Activated T-helper 1 cell treated with anti-CD3 and anti-CD28 coated beads, Interleukin-2, amount 50 U/mL, for 16 hours (primary cell): ENCODE measurements at regions not wholly inside any gene's neighbourhood (a gene's known extent, or its start where the extent isn't known, plus 50 kb on each side); places are given as distances from the start of the nearest gene placed in this dataset.
A peak's percentile ranks its signal among the peaks of the same experiment; 100 is the strongest.
"Not testable (repeated sequence)": the region's sequence is repeated elsewhere in the genome, so short reads cannot be mapped to it uniquely, and the experiment has no call there.

Experiments
- DNase-seq, 2 donors: peaks; one replicate each; pipeline ENCODE4 v3.0.0-alpha.2; 2020; ENCODE audit warnings: low read depth in 1 of 2, low spot score in 1 of 2

- no peak for DNase-seq
Observed at GRCh38 chr3:56927855-56928254, 126.1 kb upstream of the ARHGEF3 start.

DNA sequence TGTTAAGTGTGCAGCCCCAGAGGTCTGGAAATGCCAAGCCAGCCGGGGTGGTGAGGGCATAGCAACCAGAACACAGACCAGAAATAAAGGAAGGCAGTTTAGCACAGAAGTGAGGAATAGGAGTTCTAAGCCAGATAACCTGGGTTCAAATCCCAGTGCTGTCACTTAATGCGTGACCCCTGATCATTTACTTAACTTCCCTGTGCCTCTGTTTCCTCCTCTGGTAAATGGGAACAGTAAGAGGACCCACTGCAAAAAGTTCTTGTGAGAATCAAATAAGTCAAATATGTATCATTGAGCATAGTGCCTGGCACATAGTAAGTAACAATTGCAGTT is 125.2 kb upstream of the ARHGEF3 start:
- no peak for DNase-seq

DNA sequence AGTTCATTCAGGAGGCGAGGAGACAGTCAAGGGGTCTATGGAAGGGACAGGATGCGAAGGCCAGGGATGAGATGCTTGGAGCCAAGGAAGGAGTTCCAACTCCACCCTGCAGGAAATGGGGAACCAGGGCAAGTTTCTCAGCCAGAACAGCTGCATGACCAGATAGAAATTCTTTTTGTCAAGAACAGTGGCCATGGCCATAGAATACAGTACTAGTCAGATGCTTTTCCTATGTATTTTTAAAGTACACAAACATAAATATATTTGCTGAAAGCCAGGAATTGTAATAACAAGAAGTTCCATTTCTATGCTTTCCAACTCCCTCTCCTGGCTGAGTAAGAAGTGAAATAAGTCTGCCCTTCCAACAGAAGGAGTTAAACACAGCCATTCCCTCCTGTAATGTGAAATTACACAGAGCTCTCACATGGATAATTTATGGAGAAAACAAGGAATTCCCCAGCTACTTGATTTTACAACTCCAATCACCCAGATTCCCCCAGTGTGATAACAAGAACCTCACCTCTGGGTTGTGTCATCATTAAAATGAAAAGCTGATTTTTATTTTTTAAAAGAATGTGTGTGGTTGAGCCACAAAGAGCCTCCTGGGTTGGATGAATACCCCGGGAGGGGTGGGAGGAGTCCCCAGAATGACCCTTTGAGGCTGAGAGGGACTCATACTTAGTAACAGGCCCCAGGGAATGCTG is 124.6 kb upstream of the ARHGEF3 start:
- DNase-seq: no peak

DNA sequence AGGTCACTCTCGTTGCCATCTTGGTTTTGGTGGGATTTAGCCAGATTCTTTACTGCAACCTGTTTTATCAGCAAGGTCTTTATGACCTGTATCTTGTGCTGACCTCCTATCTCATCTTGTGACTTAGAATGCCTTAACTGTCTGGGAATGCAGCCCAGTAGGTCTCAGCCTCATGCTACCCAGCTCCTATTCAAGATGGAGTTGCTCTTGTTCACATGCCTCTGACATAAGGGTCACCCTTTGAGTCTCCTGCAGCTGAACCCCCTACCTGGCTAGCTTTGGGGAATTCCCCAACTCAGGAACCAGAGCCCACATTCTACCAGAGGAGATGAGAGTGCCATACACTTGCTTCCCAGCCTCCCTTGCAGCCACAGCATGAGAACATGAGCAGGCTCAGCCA is 123.0 kb upstream of the ARHGEF3 start:
- DNase-seq: not testable (repeated sequence)

GRCh38 chr3:56923526-56924224 is 121.9 kb upstream of the ARHGEF3 start:
- no peak for DNase-seq

GRCh38 chr3:56921573-56922453 is 120.1 kb upstream of the ARHGEF3 start:
- no peak for DNase-seq

GRCh38 chr3:56919797-56920195 is 118.0 kb upstream of the ARHGEF3 start:
- DNase-seq: no peak

DNA sequence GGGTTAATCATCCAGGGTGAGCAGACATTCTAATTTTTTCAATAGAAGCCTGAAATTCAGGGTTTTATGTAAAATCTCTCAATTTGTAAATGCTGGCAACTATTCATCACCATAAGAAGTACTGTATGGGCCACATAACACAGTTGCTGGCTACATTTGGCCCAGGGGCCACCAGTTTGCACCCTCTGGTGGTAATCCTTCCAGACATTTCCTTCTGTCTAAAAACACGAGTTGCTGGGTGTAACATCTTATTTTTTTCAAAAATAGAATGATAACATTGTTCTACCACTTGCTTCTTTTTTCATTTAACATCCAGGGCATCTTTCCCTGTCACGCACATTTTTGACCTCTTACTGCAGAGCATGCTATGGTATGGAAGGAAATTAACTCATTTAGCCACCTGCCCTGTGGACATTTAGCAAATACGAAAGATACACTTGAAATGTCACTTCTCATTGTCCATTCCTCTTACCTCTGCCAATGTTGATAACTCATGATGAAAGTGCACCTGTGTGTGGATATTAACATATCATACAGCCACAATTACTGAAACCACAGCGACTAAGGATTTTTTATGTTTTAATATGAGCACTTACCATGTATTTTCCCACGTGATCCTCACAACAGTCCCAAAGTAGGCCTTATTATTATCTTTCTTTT is 117.5 kb upstream of the ARHGEF3 start:
- DNase-seq: no peak

- peak in 1 of 2 donors; percentile 24 for DNase-seq
Observed at GRCh38 chr3:56918111-56918568, 116.4 kb upstream of the ARHGEF3 start.

- DNase-seq: no peak
Observed at GRCh38 chr3:56917361-56918110, 115.8 kb upstream of the ARHGEF3 start.

DNA sequence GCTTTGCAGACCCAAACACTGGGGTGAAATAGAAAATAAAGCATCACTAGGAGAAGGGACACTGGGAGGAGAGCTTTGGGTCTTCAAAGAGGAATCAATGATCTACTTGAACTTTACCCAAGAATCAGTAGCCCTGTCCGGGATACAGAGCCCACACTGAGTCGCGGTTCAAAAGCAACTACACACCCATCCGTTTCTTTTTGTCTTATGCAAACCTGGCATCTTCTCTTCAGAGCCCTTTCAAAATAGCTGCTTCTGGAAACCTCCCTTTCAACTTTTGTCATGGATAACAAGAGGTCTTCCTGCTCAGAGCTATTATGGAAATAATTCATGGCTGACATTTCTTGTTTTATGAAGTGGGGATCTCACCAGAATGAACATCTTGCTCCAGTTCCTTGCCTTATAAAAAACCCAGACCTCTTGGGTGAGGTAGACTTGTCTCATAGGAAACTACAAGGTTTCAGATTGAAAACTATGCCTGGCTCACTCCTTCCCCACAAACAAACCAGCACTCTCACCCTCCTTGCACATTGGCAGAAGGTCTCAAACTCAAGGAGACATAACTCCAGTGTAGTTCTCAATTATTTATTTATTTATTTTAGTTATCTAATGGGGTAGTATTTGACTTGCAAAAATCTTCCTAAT is 115.1 kb upstream of the ARHGEF3 start:
- DNase-seq: no peak

- peak; percentile 43 to 54 for DNase-seq
Observed at GRCh38 chr3:56915966-56916586, 114.3 kb upstream of the ARHGEF3 start.

GRCh38 chr3:56914646-56915045 is 112.9 kb upstream of the ARHGEF3 start:
- no peak for DNase-seq

DNA sequence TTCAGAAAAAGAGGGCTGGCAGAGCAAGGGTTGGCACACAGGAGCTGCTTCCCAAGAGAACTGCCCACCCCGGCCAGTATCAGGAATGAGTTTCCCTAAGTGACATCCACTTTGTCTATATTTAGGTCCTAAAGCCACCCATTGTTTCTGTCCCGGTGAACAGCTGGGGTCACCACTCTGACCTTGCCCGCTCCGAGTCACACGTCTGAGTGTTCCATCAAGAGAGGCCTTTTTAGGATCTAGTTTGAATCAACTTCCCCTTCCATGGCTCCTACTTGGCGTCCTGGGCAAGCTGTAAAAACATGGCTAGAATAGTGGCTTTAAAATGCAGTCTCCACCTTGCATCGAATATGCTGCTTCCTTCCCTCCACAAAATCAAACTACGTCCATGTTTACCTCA is 109.6 kb upstream of the ARHGEF3 start:
- DNase-seq: no peak

- DNase-seq: no peak
Observed at GRCh38 chr3:56909349-56909748, 107.6 kb upstream of the ARHGEF3 start.

GRCh38 chr3:56908004-56908403 is 106.3 kb upstream of the ARHGEF3 start:
- no peak for DNase-seq

DNA sequence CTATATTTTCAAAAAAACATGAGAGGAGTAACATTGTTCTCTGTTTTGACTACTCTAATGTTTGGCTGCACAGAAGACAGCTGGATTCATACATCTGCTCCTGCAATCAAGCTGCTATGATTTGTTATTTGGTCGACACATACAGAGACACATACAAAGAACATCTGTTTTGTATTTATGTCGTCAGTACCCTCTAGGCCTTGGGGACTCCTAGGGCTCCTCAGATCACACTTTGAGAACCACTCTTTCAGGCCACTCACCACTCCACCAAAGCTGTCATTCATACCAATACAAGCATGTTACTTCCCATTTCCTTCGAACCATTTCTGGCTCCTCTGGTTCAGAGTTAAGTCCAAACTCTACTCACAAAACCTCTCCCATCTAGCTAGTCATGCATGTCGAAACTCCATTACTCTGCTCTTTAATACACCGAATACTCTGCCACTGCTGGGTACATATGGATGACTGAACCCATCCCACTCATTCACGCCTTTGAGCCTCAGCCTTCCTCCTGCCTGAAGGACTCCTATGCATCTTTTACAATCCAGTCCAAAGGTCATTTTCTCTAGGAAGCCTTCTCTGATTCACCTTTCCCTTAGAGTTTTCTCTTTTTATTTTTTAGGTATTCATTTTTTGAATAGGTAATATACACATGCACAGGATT is 102.9 kb upstream of the ARHGEF3 start:
- DNase-seq: no peak

GRCh38 chr3:56903231-56903782 is 101.6 kb upstream of the ARHGEF3 start:
- no peak for DNase-seq
